PFSK-1 (cell line): ENCODE measurements at regions not wholly inside any gene's neighbourhood (a gene's known extent, or its start where the extent isn't known, plus 50 kb on each side); places are given as distances from the start of the nearest gene placed in this dataset.

Experiments
- POLR2AphosphoS5 ChIP-seq: IDR thresholded peaks from 2 replicates; pipeline ENCODE4 v1.6.1; 2012; ENCODE audit warnings: low read depth, mild to moderate bottlenecking, control low read depth, low read length, moderate library complexity
- REST ChIP-seq, 2 experiments: IDR thresholded peaks; 2 replicates each; pipeline versions ENCODE4 v1.6.1 to v1.8.0; 2011 to 2012; ENCODE audit warnings: low read depth in 2 of 2, low read length in 2 of 2, control low read depth in 1 of 2, inconsistent platforms in 1 of 2, mild to moderate bottlenecking in 1 of 2, moderate library complexity in 1 of 2; ENCODE audit not compliant: insufficient read depth in 1 of 2
- SIN3A ChIP-seq: IDR thresholded peaks from 2 replicates; pipeline ENCODE4 v1.6.1; 2012; ENCODE audit warnings: mild to moderate bottlenecking, low read length, moderate library complexity, borderline replicate concordance; ENCODE audit not compliant: insufficient read depth
- TAF1 ChIP-seq: IDR thresholded peaks from 2 replicates; pipeline ENCODE4 v1.6.1; 2012; ENCODE audit warnings: low read length, control low read depth, borderline replicate concordance; ENCODE audit not compliant: insufficient read depth

GRCh38 chr14:55752580-55753390 lies 172.8 kb downstream of the KTN1 start:
- TF ChIP-seq POLR2AphosphoS5 (no peak), TAF1 (no peak), REST (IDR thresholded peaks at IDR 0.05; ENCODE audit: insufficient read depth in 1 of 2, low read depth in 2 of 2, low read length in 2 of 2) (no peak), SIN3A (no peak)
